GM03348 (cell line): ENCODE measurements at regions not wholly inside any gene's neighbourhood (a gene's known extent, or its start where the extent isn't known, plus 50 kb on each side); places are given as distances from the start of the nearest gene placed in this dataset.

Experiments used
- DNase-seq: peaks from one replicate; pipeline ENCODE4 v3.0.0; 2012; ENCODE audit warnings: low spot score

- no peak for DNase-seq
Measured at GRCh38 chr10:83666762-83667161, 472.5 kb upstream of the GHITM start.

- DNase-seq, result no peak
Measured at GRCh38 chr10:83667594-83667993, 471.7 kb upstream of the GHITM start.

- no peak for DNase-seq
Measured at GRCh38 chr10:83673316-83673715, 466.0 kb upstream of the GHITM start.

- DNase-seq, result no peak
Measured at GRCh38 chr10:83677795-83678194, 461.5 kb upstream of the GHITM start.

- DNase-seq, result no peak
Measured at GRCh38 chr10:83678850-83679249, 460.5 kb upstream of the GHITM start.

- no peak for DNase-seq
Measured at GRCh38 chr10:83680470-83680891, 458.8 kb upstream of the GHITM start.

GRCh38 chr10:83682414-83682813, 456.9 kb upstream of the GHITM start:
- no peak for DNase-seq

- no peak for DNase-seq
Measured at GRCh38 chr10:83685458-83685857, 453.9 kb upstream of the GHITM start.

- DNase-seq, result no peak
Measured at GRCh38 chr10:83691791-83692596, 447.3 kb upstream of the GHITM start.

GRCh38 chr10:83698899-83699298, 440.4 kb upstream of the GHITM start:
- no peak for DNase-seq

- no peak for DNase-seq
Measured at GRCh38 chr10:83701799-83702198, 437.5 kb upstream of the GHITM start.

- DNase-seq, result no peak
Measured at GRCh38 chr10:83702731-83703130, 436.6 kb upstream of the GHITM start.

GRCh38 chr10:83706120-83706519, 433.2 kb upstream of the GHITM start:
- DNase-seq, result no peak

- no peak for DNase-seq
Measured at GRCh38 chr10:83706952-83707582, 432.2 kb upstream of the GHITM start.

- DNase-seq, result no peak
Measured at GRCh38 chr10:83713423-83713822, 425.9 kb upstream of the GHITM start.

- no peak for DNase-seq
Measured at GRCh38 chr10:83723080-83723479, 416.2 kb upstream of the GHITM start.

- no peak for DNase-seq
Measured at GRCh38 chr10:83724471-83725241, 414.7 kb upstream of the GHITM start.

- DNase-seq, result no peak
Measured at GRCh38 chr10:83725567-83725966, 413.7 kb upstream of the GHITM start.

- DNase-seq, result no peak
Measured at GRCh38 chr10:83734278-83734677, 405.0 kb upstream of the GHITM start.

- no peak for DNase-seq
Measured at GRCh38 chr10:83736008-83736407, 403.3 kb upstream of the GHITM start.

GRCh38 chr10:83750604-83751003, 388.7 kb upstream of the GHITM start:
- no peak for DNase-seq

- no peak for DNase-seq
Measured at GRCh38 chr10:83753490-83753889, 385.8 kb upstream of the GHITM start.

- DNase-seq, result no peak
Measured at GRCh38 chr10:83754857-83755256, 384.5 kb upstream of the GHITM start.
